H1 (cell line): ENCODE measurements at regions not wholly inside any gene's neighbourhood (a gene's known extent, or its start where the extent isn't known, plus 50 kb on each side); places are given as distances from the start of the nearest gene placed in this dataset.

Experiments used
- EGR1 ChIP-seq: IDR thresholded peaks from 2 replicates; pipeline ENCODE4 v1.6.1; 2011; ENCODE audit warnings: low read depth, low read length, borderline replicate concordance
- JUND ChIP-seq: IDR thresholded peaks from 2 replicates; pipeline ENCODE4 v1.6.1; 2011; ENCODE audit warnings: mild to moderate bottlenecking, improper control_type of control experiment, low read length
- KDM4A ChIP-seq: IDR thresholded peaks from one replicate; pipeline ENCODE4 v1.7.1; 2012; ENCODE audit warnings: low read depth, mild to moderate bottlenecking, moderate library complexity, low read length, inconsistent platforms; ENCODE audit not compliant: severe bottlenecking
- PHF8 ChIP-seq: fragments of 200-600 bp; sonication (generic); conservative IDR thresholded peaks from 2 replicates; pipeline ENCODE4 v1.7.1; 2012; ENCODE audit warnings: low read depth, mild to moderate bottlenecking, inconsistent platforms, low read length, moderate library complexity
- POLR2A ChIP-seq, 2 experiments: IDR thresholded peaks; 1 replicate in 1 of 2; 2 replicates in 1 of 2; pipeline ENCODE4 v1.6.1; 2011; ENCODE audit warnings: low read depth in 2 of 2, low read length in 2 of 2, mild to moderate bottlenecking in 2 of 2; ENCODE audit errors: control extremely low read depth in 1 of 2
- TF ChIP-seq, protein P1 (sequence below): IDR thresholded peaks from 2 replicates; pipeline ENCODE4 v1.6.1; 2012; ENCODE audit warnings: inconsistent platforms

DNA sequence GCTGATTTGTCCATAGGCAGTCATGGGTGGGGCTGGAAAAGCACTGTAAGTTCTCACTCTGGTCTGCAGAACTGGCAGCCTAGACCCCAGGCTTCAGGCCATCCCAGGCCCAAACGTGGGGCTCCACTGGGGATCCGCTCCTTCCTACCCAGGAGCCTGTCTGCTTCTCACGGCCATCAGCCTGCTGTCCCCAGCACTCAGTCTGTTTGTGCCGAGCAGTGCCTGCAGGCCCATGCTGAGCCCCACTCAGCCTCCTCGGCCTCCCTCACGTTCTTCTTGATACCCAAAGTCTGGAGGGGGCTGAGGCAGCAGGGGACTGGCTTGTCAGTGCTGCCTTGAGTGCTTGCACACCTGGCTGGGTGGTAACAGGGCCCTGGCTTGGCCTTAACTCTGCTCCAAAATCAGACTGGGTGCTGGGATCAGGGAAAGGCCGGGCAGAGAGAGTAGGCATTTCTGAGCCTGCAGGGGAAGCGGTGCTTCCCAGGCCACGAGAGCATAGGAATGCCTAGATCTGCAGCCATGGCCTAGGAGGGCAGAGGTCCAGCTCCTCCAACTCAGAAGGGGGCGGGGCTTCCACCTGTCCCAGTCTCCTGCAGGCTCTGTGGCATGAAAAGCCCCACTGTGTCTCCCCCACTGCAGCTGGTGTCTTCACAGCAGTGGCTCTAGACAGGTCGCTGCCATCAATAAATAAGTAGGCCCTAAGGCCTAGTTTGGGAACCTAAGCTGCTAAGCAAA is 772.4 kb upstream of the FBXO33 start (continued):
- no peak for TF ChIP-seq KDM4A
- no peak for TF ChIP-seq POLR2A (IDR thresholded peaks at IDR 0.05; ENCODE audit: control extremely low read depth in 1 of 2, low read depth in 2 of 2, low read length in 2 of 2)
- no peak for TF ChIP-seq JUND
- TF ChIP-seq, protein P1, sequence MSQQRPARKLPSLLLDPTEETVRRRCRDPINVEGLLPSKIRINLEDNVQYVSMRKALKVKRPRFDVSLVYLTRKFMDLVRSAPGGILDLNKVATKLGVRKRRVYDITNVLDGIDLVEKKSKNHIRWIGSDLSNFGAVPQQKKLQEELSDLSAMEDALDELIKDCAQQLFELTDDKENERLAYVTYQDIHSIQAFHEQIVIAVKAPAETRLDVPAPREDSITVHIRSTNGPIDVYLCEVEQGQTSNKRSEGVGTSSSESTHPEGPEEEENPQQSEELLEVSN = no peak
- TF ChIP-seq PHF8 = no peak
- TF ChIP-seq EGR1 = no peak
